IPS-11a (cell line): ENCODE measurements at regions not wholly inside any gene's neighbourhood (a gene's known extent, or its start where the extent isn't known, plus 50 kb on each side); places are given as distances from the start of the nearest gene placed in this dataset.
"Not testable (repeated sequence)": the region's sequence is repeated elsewhere in the genome, so short reads cannot be mapped to it uniquely, and the experiment has no call there.

Experiments
- H3K4me3 ChIP-seq: one replicate; pipeline ENCODE4 v1.5.1; 2013; ENCODE audit warnings: low read depth, low read length, control low read depth

- H3K4me3 ChIP-seq: not testable (repeated sequence)
Measured at GRCh38 chr11:90282551-90283071, 59.8 kb upstream of the CHORDC1 start.

- H3K4me3 ChIP-seq: no peak overlapping the region
Measured at GRCh38 chr11:90274362-90274761, 51.5 kb upstream of the CHORDC1 start.
